H1 (cell line): ENCODE measurements at regions not wholly inside any gene's neighbourhood (a gene's known extent, or its start where the extent isn't known, plus 50 kb on each side); places are given as distances from the start of the nearest gene placed in this dataset.

Experiments
- CTCF ChIA-PET: fragments of 300-600 bp; sonication (Branson Sonifier 250); formaldehyde crosslinking; loops from one replicate; lab custom pipeline; 2021; ENCODE audit not compliant: partially characterized antibody; lab: Charles Lee
- POLR2A ChIA-PET: fragments of 300-600 bp; sonication (Branson Sonifier 250); formaldehyde crosslinking; loops from one replicate; lab custom pipeline; 2021; ENCODE audit warnings: inconsistent platforms; ENCODE audit not compliant: partially characterized antibody; lab: Charles Lee
- DNase-seq, 2 experiments: peaks; one replicate each; pipeline versions ENCODE4 v3.0.0 to v3.0.0-alpha.2; 2010 to 2022; ENCODE audit warnings: low spot score in 2 of 2, low read depth in 1 of 2, mixed read lengths in 1 of 2
- FAIRE-seq: peaks from 2 replicates; lab custom pipeline; 2011; peaks lifted over from hg19 to GRCh38; lab: Jason Lieb, UNC
- H2AFZ ChIP-seq: 2 replicates; pipeline ENCODE4 v1.8.1; 2012; ENCODE audit warnings: low read length, inconsistent platforms
- H2AK5ac ChIP-seq: 2 replicates; pipeline ENCODE4 v1.6.1; 2013; ENCODE audit warnings: low read depth, low read length
- H2BK120ac ChIP-seq: replicated peaks from 2 replicates; pipeline ENCODE3; 2013; ENCODE audit warnings: low read depth, low read length, inconsistent platforms
- H2BK12ac ChIP-seq: 2 replicates; pipeline ENCODE4 v1.6.1; 2013; ENCODE audit warnings: low read depth, low read length
- H2BK15ac ChIP-seq: 2 replicates; pipeline ENCODE4 v1.6.1; 2013; ENCODE audit warnings: low read length
- H2BK20ac ChIP-seq: 2 replicates; pipeline ENCODE4 v1.6.1; 2013; ENCODE audit warnings: low read length
- H2BK5ac ChIP-seq: 2 replicates; pipeline ENCODE4 v1.6.1; 2013; ENCODE audit warnings: low read depth, low read length
- H3K14ac ChIP-seq: 2 replicates; pipeline ENCODE4 v1.6.1; 2013; ENCODE audit warnings: inconsistent platforms; ENCODE audit not compliant: insufficient read length
- H3K18ac ChIP-seq: 2 replicates; pipeline ENCODE4 v1.6.1; 2013; ENCODE audit warnings: low read length; ENCODE audit errors: extremely low read depth
- H3K23ac ChIP-seq: 2 replicates; pipeline ENCODE4 v1.6.1; 2013; ENCODE audit warnings: inconsistent platforms; ENCODE audit not compliant: insufficient read length
- H3K23me2 ChIP-seq: 2 replicates; pipeline ENCODE4 v1.6.1; 2013; ENCODE audit warnings: low read depth, low read length
- H3K27ac ChIP-seq: 2 replicates; pipeline ENCODE4 v1.6.1; 2011; ENCODE audit warnings: low read depth, low read length, inconsistent platforms
- H3K27me3 ChIP-seq, 4 experiments: replicated peaks in 1 of 4; 1 replicate in 1 of 4; 2 replicates in 3 of 4; pipeline versions ENCODE4 v1.6.1 to v1.8.1; 2011 to 2013; ENCODE audit warnings: low read length in 3 of 4, mild to moderate bottlenecking in 3 of 4, inconsistent platforms in 2 of 4, mixed read lengths in 2 of 4, moderate library complexity in 1 of 4; ENCODE audit not compliant: control insufficient read depth in 3 of 4, insufficient read depth in 3 of 4; ENCODE audit errors: extremely low read depth in 1 of 4
- H3K36me3 ChIP-seq, 4 experiments: 2 replicates each; pipeline versions ENCODE4 v1.6.1 to v1.8.1; 2011 to 2013; ENCODE audit warnings: mild to moderate bottlenecking in 4 of 4, low read length in 3 of 4, moderate library complexity in 2 of 4, control low read depth in 1 of 4, inconsistent platforms in 1 of 4; ENCODE audit not compliant: insufficient read depth in 4 of 4, control insufficient read depth in 2 of 4
- H3K4ac ChIP-seq: replicated peaks from 2 replicates; pipeline ENCODE3; 2013; ENCODE audit warnings: low read length, low read depth, mixed read lengths, inconsistent platforms; ENCODE audit not compliant: insufficient read length
- H3K4me1 ChIP-seq, 4 experiments: replicated peaks in 1 of 4; 1 replicate in 1 of 4; 2 replicates in 3 of 4; pipeline versions ENCODE4 v1.6.1 to v1.8.1; 2011 to 2013; ENCODE audit warnings: low read length in 3 of 4, inconsistent platforms in 2 of 4, mixed read lengths in 1 of 4; ENCODE audit not compliant: insufficient read depth in 4 of 4, control insufficient read depth in 3 of 4
- H3K4me2 ChIP-seq, 2 experiments: 2 replicates each; pipeline versions ENCODE4 v1.6.1 to v1.8.1; 2011 to 2013; ENCODE audit warnings: low read depth in 2 of 2, low read length in 2 of 2, control low read depth in 1 of 2, inconsistent platforms in 1 of 2, mild to moderate bottlenecking in 1 of 2; ENCODE audit not compliant: insufficient read depth in 1 of 2
- H3K4me3 ChIP-seq, 4 experiments: fragments of 200-600, 300-600 bp in 1 of 4; sonication (generic), shearing (Covaris generic), sonication (Bioruptor Twin) in 1 of 4; 2 replicates each; pipeline versions ENCODE4 v1.5.1 to v1.8.1; 2011 to 2016; ENCODE audit warnings: low read length in 4 of 4, low read depth in 3 of 4, control low read depth in 2 of 4, inconsistent platforms in 2 of 4, mild to moderate bottlenecking in 2 of 4, mixed read lengths in 1 of 4, moderate library complexity in 1 of 4; ENCODE audit not compliant: insufficient read depth in 2 of 4; ENCODE audit errors: extremely low read depth in 1 of 4
- H3K56ac ChIP-seq: replicated peaks from 2 replicates; pipeline ENCODE3; 2013; ENCODE audit warnings: low read depth, mild to moderate bottlenecking, mixed read lengths, low read length, inconsistent platforms; ENCODE audit not compliant: insufficient read length
- H3K79me1 ChIP-seq: 2 replicates; pipeline ENCODE4 v1.6.1; 2013; ENCODE audit warnings: low read depth, low read length, control low read depth
- H3K79me2 ChIP-seq, 2 experiments: 2 replicates each; pipeline versions ENCODE4 v1.6.1 to v1.8.1; 2012 to 2013; ENCODE audit warnings: low read length in 2 of 2, mild to moderate bottlenecking in 2 of 2, inconsistent platforms in 1 of 2; ENCODE audit not compliant: insufficient read depth in 2 of 2, control insufficient read depth in 1 of 2
- H3K9ac ChIP-seq, 4 experiments: replicated peaks in 1 of 4; 1 replicate in 1 of 4; 2 replicates in 3 of 4; pipeline versions ENCODE4 v1.6.1 to v1.8.1; 2011 to 2013; ENCODE audit warnings: low read depth in 3 of 4, low read length in 3 of 4, control low read depth in 2 of 4, mild to moderate bottlenecking in 2 of 4, moderate library complexity in 2 of 4, inconsistent platforms in 1 of 4; ENCODE audit errors: extremely low read depth in 1 of 4
- H3K9me3 ChIP-seq, 2 experiments: 2 replicates each; pipeline versions ENCODE4 v1.6.1 to v1.8.1; 2012 to 2013; ENCODE audit warnings: mild to moderate bottlenecking in 2 of 2, moderate library complexity in 2 of 2, control low read depth in 1 of 2, inconsistent platforms in 1 of 2, low read depth in 1 of 2, low read length in 1 of 2, mixed read lengths in 1 of 2; ENCODE audit not compliant: insufficient read depth in 2 of 2
- H4K20me1 ChIP-seq, 2 experiments: replicated peaks in 1 of 2; 2 replicates each; pipeline versions ENCODE3 to v1.8.1; 2011 to 2013; ENCODE audit warnings: inconsistent platforms in 2 of 2, low read length in 2 of 2, mild to moderate bottlenecking in 1 of 2; ENCODE audit not compliant: insufficient read depth in 2 of 2, control insufficient read depth in 1 of 2
- H4K5ac ChIP-seq: 2 replicates; pipeline ENCODE4 v1.6.1; 2013; ENCODE audit warnings: low read length, low read depth, mixed read lengths, inconsistent platforms; ENCODE audit not compliant: insufficient read length
- H4K8ac ChIP-seq: 2 replicates; pipeline ENCODE4 v1.8.0; 2013; ENCODE audit warnings: mild to moderate bottlenecking, moderate library complexity, low read length, inconsistent platforms; ENCODE audit not compliant: insufficient read depth; ENCODE audit errors: extremely low read depth
- H4K91ac ChIP-seq: replicated peaks from 2 replicates; pipeline ENCODE3; 2013; ENCODE audit warnings: low read length, mixed read lengths, inconsistent platforms; ENCODE audit not compliant: insufficient read length
- CTCF ChIP-seq, 3 experiments: IDR thresholded peaks; 1 replicate in 2 of 3; 2 replicates in 1 of 3; pipeline versions ENCODE4 v1.5.1 to v1.6.1; 2011; ENCODE audit warnings: low read length in 3 of 3, mild to moderate bottlenecking in 3 of 3, inconsistent platforms in 2 of 3, low read depth in 1 of 3, moderate library complexity in 1 of 3; ENCODE audit not compliant: insufficient read depth in 1 of 3; ENCODE audit errors: control extremely low read depth in 1 of 3
- E2F6 ChIP-seq: IDR thresholded peaks from 2 replicates; pipeline ENCODE4 v1.6.1; 2012; ENCODE audit warnings: inconsistent platforms
- RAD21 ChIP-seq, 2 experiments: IDR thresholded peaks in 1 of 2; conservative IDR thresholded peaks in 1 of 2; 2 replicates each; pipeline ENCODE4 v1.6.1; 2011; ENCODE audit warnings: low read depth in 2 of 2, low read length in 2 of 2, improper control_type of control experiment in 1 of 2, inconsistent platforms in 1 of 2, mild to moderate bottlenecking in 1 of 2, moderate library complexity in 1 of 2
- SIN3A ChIP-seq, 2 experiments: IDR thresholded peaks in 1 of 2; conservative IDR thresholded peaks in 1 of 2; 2 replicates each; pipeline ENCODE4 v1.6.1; 2011 to 2012; ENCODE audit warnings: low read length in 2 of 2, improper control_type of control experiment in 1 of 2, low read depth in 1 of 2, mild to moderate bottlenecking in 1 of 2
- SIRT6 ChIP-seq: IDR thresholded peaks from one replicate; pipeline ENCODE4 v1.7.1; 2012; ENCODE audit warnings: low read length, inconsistent platforms
- SIX5 ChIP-seq: IDR thresholded peaks from 2 replicates; pipeline ENCODE4 v1.6.1; 2011; ENCODE audit warnings: mild to moderate bottlenecking, low read depth, low read length
- TAF1 ChIP-seq: IDR thresholded peaks from 2 replicates; pipeline ENCODE4 v1.6.1; 2011; ENCODE audit warnings: mild to moderate bottlenecking, low read depth, low read length
- TAF7 ChIP-seq: optimal IDR thresholded peaks from 2 replicates; pipeline ENCODE3; 2011; ENCODE audit warnings: low read depth, mild to moderate bottlenecking, inconsistent platforms, low read length, moderate library complexity, borderline replicate concordance
- TBP ChIP-seq: IDR thresholded peaks from 2 replicates; pipeline ENCODE4 v1.6.1; 2011; ENCODE audit warnings: low read depth, low read length, improper control_type of control experiment
- USF2 ChIP-seq: IDR thresholded peaks from 2 replicates; pipeline ENCODE4 v1.6.1; 2011; ENCODE audit warnings: low read length, improper control_type of control experiment
- WGBS, 2 experiments: shearing (Covaris generic) in 1 of 2; methylation state at CpG; one replicate each; pipeline versions ENCODE4 v1.1.6 to v1.1.7; 2013 to 2015; ENCODE audit warnings: low lambda C conversion rate in 2 of 2, mixed read lengths in 2 of 2, inconsistent platforms in 1 of 2, low coverage in 1 of 2, missing lambda C conversion rate in 1 of 2; ENCODE audit not compliant: insufficient replicate concordance in 2 of 2, insufficient coverage in 1 of 2, insufficient read length in 1 of 2; ENCODE audit errors: extremely low coverage in 1 of 2, missing lambda C conversion rate in 1 of 2; 5-methylcytosine and 5-hydroxymethylcytosine counted together

GRCh38 chrX:7343181-7343580 is 195.2 kb upstream of the PUDP start:
- Histone ChIP-seq H3K14ac (no peak overlapping the region), H3K56ac (no peak overlapping the region), H3K9ac (no peak overlapping the region), H3K36me3 (no peaks in the 10 kb centered on the region), H3K4me2 (no peak overlapping the region), H3K27me3 (no peaks in the 10 kb centered on the region), H2BK15ac (no peak overlapping the region), H3K4me1 (no peaks in the 10 kb centered on the region; a peak in 1 of 7 replicates), H4K8ac (no peak overlapping the region), H3K79me2 (no peaks in the 10 kb centered on the region), H3K4ac (no peak overlapping the region), H2BK5ac (no peak overlapping the region), H4K20me1 (no peaks in the 10 kb centered on the region), H4K5ac (no peak overlapping the region), H3K18ac (no peak overlapping the region), H2AK5ac (no peak overlapping the region), H2BK20ac (no peak overlapping the region), H2BK12ac (no peak overlapping the region), H3K9me3 (no peaks in the 10 kb centered on the region), H3K23ac (no peak overlapping the region), H4K91ac (no peak overlapping the region), H3K79me1 (no peaks in the 10 kb centered on the region), H3K23me2 (no peaks in the 10 kb centered on the region), H3K4me3 (no peak overlapping the region), H3K27ac (no peak overlapping the region), H2AFZ (no peak overlapping the region), H2BK120ac (no peak overlapping the region)
- POLR2A ChIA-PET, result no interaction called here
- CTCF ChIA-PET, result interaction anchor here (1.8 kb wide), 1 partner anchor 11 kb away, joined by 3 read pairs; no protein-coding TSS in a partner anchor
- no peak for DNase-seq
- FAIRE-seq, result no peak
- WGBS, 2 experiments, result 81% methylated on average over 3 of the region's 3 CpGs; no CpG with 5 or more reads in 1 of the 2 experiments
- no peak for TF ChIP-seq TAF7
- TF ChIP-seq TAF1, result no peak
- TF ChIP-seq USF2, result no peak
- TF ChIP-seq SIX5, result no peak
- no peak for TF ChIP-seq SIN3A (conservative IDR thresholded peaks at IDR 0.05 in 1 of 2, IDR thresholded peaks at IDR 0.05 in 1 of 2; ENCODE audit: low read depth in 1 of 2, low read length in 2 of 2)
- no peak for TF ChIP-seq RAD21 (IDR thresholded peaks at IDR 0.05 in 1 of 2, conservative IDR thresholded peaks at IDR 0.05 in 1 of 2; ENCODE audit: low read depth in 2 of 2, low read length in 2 of 2)
- TF ChIP-seq E2F6, result no peak
- no peak for TF ChIP-seq SIRT6
- TF ChIP-seq CTCF (IDR thresholded peaks at IDR 0.05; ENCODE audit: control extremely low read depth in 1 of 3, insufficient read depth in 1 of 3, low read depth in 1 of 3, low read length in 3 of 3), result no peak
- TF ChIP-seq TBP, result no peak
